HL-60 (cell line): ENCODE measurements at regions not wholly inside any gene's neighbourhood (a gene's known extent, or its start where the extent isn't known, plus 50 kb on each side); places are given as distances from the start of the nearest gene placed in this dataset.

Experiments used
- DNase-seq, 2 experiments: peaks; one replicate each; pipeline ENCODE4 v3.0.0-alpha.2; 2010 to 2020; ENCODE audit warnings: low read depth in 1 of 2, low spot score in 1 of 2
- H3K27ac ChIP-seq: fragments of 250-450 bp; sonication (Bioruptor Pico); replicated peaks from 2 replicates; pipeline ENCODE4 v1.5.1; 2020; ENCODE audit warnings: mild to moderate bottlenecking, moderate library complexity
- H3K27me3 ChIP-seq: fragments of 250-450 bp; sonication (Bioruptor Pico); 2 replicates; pipeline ENCODE4 v1.5.1; 2021; ENCODE audit warnings: mild to moderate bottlenecking, moderate library complexity; ENCODE audit not compliant: insufficient read depth, poor library complexity, severe bottlenecking
- H3K4me3 ChIP-seq: replicated peaks from 2 replicates; pipeline ENCODE4 v1.5.1; 2011; ENCODE audit warnings: mild to moderate bottlenecking, control low read depth, low read length; ENCODE audit not compliant: insufficient read depth
- CTCF ChIP-seq: IDR thresholded peaks from one replicate; pipeline ENCODE4 v1.5.1; 2011; ENCODE audit warnings: low read length, control low read depth, inconsistent platforms; ENCODE audit not compliant: insufficient read depth
- GABPA ChIP-seq: IDR thresholded peaks from 2 replicates; pipeline ENCODE4 v1.6.1; 2012; ENCODE audit warnings: low read depth
- POLR2AphosphoS5 ChIP-seq: IDR thresholded peaks from 2 replicates; pipeline ENCODE4 v1.6.1; 2012; ENCODE audit warnings: low read depth
- REST ChIP-seq: IDR thresholded peaks from 2 replicates; pipeline ENCODE4 v1.6.1; 2012; ENCODE audit warnings: low read depth; ENCODE audit not compliant: insufficient replicate concordance
- SPI1 ChIP-seq: IDR thresholded peaks from 2 replicates; pipeline ENCODE4 v1.6.1; 2012; ENCODE audit warnings: low read depth, mild to moderate bottlenecking, borderline replicate concordance

GRCh38 chr2:74046441-74046840, 61.7 kb downstream of the TET3 start:
- Histone ChIP-seq H3K27ac (no peak overlapping the region), H3K27me3 (no peaks in the 10 kb centered on the region), H3K4me3 (no peak overlapping the region)
- TF ChIP-seq REST (no peak), POLR2AphosphoS5 (no peak), GABPA (no peak), SPI1 (no peak), CTCF (no peak)
- DNase-seq = no peak

GRCh38 chr2:74047152-74047551, 62.4 kb downstream of the TET3 start:
- Histone ChIP-seq H3K27me3 (no peaks in the 10 kb centered on the region), H3K27ac (no peak overlapping the region), H3K4me3 (no peak overlapping the region)
- TF ChIP-seq CTCF = no peak
- TF ChIP-seq REST = no peak
- no peak for TF ChIP-seq POLR2AphosphoS5
- TF ChIP-seq SPI1 = no peak
- DNase-seq = no peak

- H3K27ac ChIP-seq = no peak overlapping the region
- TF ChIP-seq POLR2AphosphoS5 (no peak), REST (no peak), GABPA (no peak), CTCF (no peak), SPI1 (no peak)
Observed at GRCh38 chr2:74048147-74048546, 63.4 kb downstream of the TET3 start.

More at GRCh38 chr2:74048147-74048546, 63.4 kb downstream of the TET3 start:
- no peaks in the 10 kb centered on the region for H3K27me3 ChIP-seq
- DNase-seq = no peak
- H3K4me3 ChIP-seq = no peak overlapping the region
